ENCODE measurements at regions not wholly inside any gene's neighbourhood (a gene's known extent, or its start where the extent isn't known, plus 50 kb on each side); places are given as distances from the start of the nearest gene placed in this dataset.

- TF ChIP-seq EZH2 (IDR thresholded peaks at IDR 0.05; ENCODE audit: insufficient read depth, low read length) (no peak), CTCF (IDR thresholded peaks at IDR 0.05; ENCODE audit: insufficient read depth, low read depth, low read length) (no peak)
- Mint-ChIP-seq H3K9me3 (ENCODE audit: unreplicated experiment) (no peaks in the 10 kb centered on the region), H3K4me1 (ENCODE audit: low read depth, unreplicated experiment) (no peaks in the 10 kb centered on the region), H3K36me3 (ENCODE audit: low read depth, unreplicated experiment) (peaks cover 2% of the 10 kb centered on the region), H3K4me3 (ENCODE audit: unreplicated experiment) (no peak overlapping the region), H3K27ac (ENCODE audit: unreplicated experiment) (no peak overlapping the region), H3K27me3 (ENCODE audit: low read depth, unreplicated experiment) (peaks cover 10% of the 10 kb centered on the region)
- no peak overlapping the region for H3K27ac ChIP-seq (ENCODE audit: low read depth, low read length)
- H3K4me1 ChIP-seq (ENCODE audit: insufficient read depth, low read length), result no peaks in the 10 kb centered on the region
- no peak for DNase-seq (ENCODE audit: low read depth)
- H3K9me3 ChIP-seq (ENCODE audit: insufficient read depth, low read depth, low read length), result no peaks in the 10 kb centered on the region
- no peak overlapping the region for H3K4me3 ChIP-seq (ENCODE audit: insufficient read depth, low read depth, low read length)
- no peak overlapping the region for H3K4me2 ChIP-seq (ENCODE audit: low read length)
- no peaks in the 10 kb centered on the region for H3K36me3 ChIP-seq (ENCODE audit: insufficient read depth, low read length)
- no peak overlapping the region for H3K9ac ChIP-seq (ENCODE audit: low read length)
- no peaks in the 10 kb centered on the region for H3K79me2 ChIP-seq (ENCODE audit: insufficient read depth, low read length)
- H4K20me1 ChIP-seq (ENCODE audit: insufficient read depth, low read length), result no peaks in the 10 kb centered on the region
- no peak overlapping the region for H2AFZ ChIP-seq (ENCODE audit: low read depth, low read length)
- H3K27me3 ChIP-seq (ENCODE audit: insufficient read depth, low read length), result peaks cover 2% of the 10 kb centered on the region
- FAIRE-seq, result no peak
Observed at GRCh38 chr21:32907521-32907920, 118.2 kb upstream of the OLIG2 start.

GRCh38 chr21:32908534-32908933 is 117.2 kb upstream of the OLIG2 start:
- no peaks in the 10 kb centered on the region for H3K4me1 Mint-ChIP-seq (ENCODE audit: low read depth, unreplicated experiment)
- Histone ChIP-seq H3K9ac (ENCODE audit: low read length) (no peak overlapping the region), H3K27ac (ENCODE audit: low read depth, low read length) (no peak overlapping the region), H3K4me1 (ENCODE audit: insufficient read depth, low read length) (no peaks in the 10 kb centered on the region), H3K79me2 (ENCODE audit: insufficient read depth, low read length) (no peaks in the 10 kb centered on the region), H2AFZ (ENCODE audit: low read depth, low read length) (no peak overlapping the region), H3K9me3 (ENCODE audit: insufficient read depth, low read depth, low read length) (no peaks in the 10 kb centered on the region), H3K4me2 (ENCODE audit: low read length) (no peak overlapping the region), H3K27me3 (ENCODE audit: insufficient read depth, low read length) (peaks cover 2% of the 10 kb centered on the region), H4K20me1 (ENCODE audit: insufficient read depth, low read length) (no peaks in the 10 kb centered on the region), H3K4me3 (ENCODE audit: insufficient read depth, low read depth, low read length) (no peak overlapping the region), H3K36me3 (ENCODE audit: insufficient read depth, low read length) (no peaks in the 10 kb centered on the region)
- H3K27me3 Mint-ChIP-seq (ENCODE audit: low read depth, unreplicated experiment), result peaks cover 10% of the 10 kb centered on the region
- H3K27ac Mint-ChIP-seq (ENCODE audit: unreplicated experiment), result no peak overlapping the region
- H3K9me3 Mint-ChIP-seq (ENCODE audit: unreplicated experiment), result no peaks in the 10 kb centered on the region
- peaks cover 2% of the 10 kb centered on the region for H3K36me3 Mint-ChIP-seq (ENCODE audit: low read depth, unreplicated experiment)
- FAIRE-seq (no peak), DNase-seq (ENCODE audit: low read depth) (no peak)
- no peak for TF ChIP-seq EZH2 (IDR thresholded peaks at IDR 0.05; ENCODE audit: insufficient read depth, low read length)
- TF ChIP-seq CTCF (IDR thresholded peaks at IDR 0.05; ENCODE audit: insufficient read depth, low read depth, low read length), result no peak
- H3K4me3 Mint-ChIP-seq (ENCODE audit: unreplicated experiment), result no peak overlapping the region

GRCh38 chr21:32909393-32909792 is 116.3 kb upstream of the OLIG2 start:
- DNase-seq (ENCODE audit: low read depth), result no peak
- Mint-ChIP-seq H3K27me3 (ENCODE audit: low read depth, unreplicated experiment) (peaks cover 6% of the 10 kb centered on the region), H3K9me3 (ENCODE audit: unreplicated experiment) (no peaks in the 10 kb centered on the region)

More at GRCh38 chr21:32909393-32909792, 116.3 kb upstream of the OLIG2 start:
- Histone ChIP-seq H3K27ac (ENCODE audit: low read depth, low read length) (no peak overlapping the region), H3K4me3 (ENCODE audit: insufficient read depth, low read depth, low read length) (no peak overlapping the region), H2AFZ (ENCODE audit: low read depth, low read length) (no peak overlapping the region), H3K27me3 (ENCODE audit: insufficient read depth, low read length) (peaks cover 2% of the 10 kb centered on the region), H3K4me1 (ENCODE audit: insufficient read depth, low read length) (no peaks in the 10 kb centered on the region), H3K4me2 (ENCODE audit: low read length) (no peak overlapping the region), H3K36me3 (ENCODE audit: insufficient read depth, low read length) (no peaks in the 10 kb centered on the region), H3K9me3 (ENCODE audit: insufficient read depth, low read depth, low read length) (no peaks in the 10 kb centered on the region), H4K20me1 (ENCODE audit: insufficient read depth, low read length) (no peaks in the 10 kb centered on the region), H3K9ac (ENCODE audit: low read length) (no peak overlapping the region), H3K79me2 (ENCODE audit: insufficient read depth, low read length) (no peaks in the 10 kb centered on the region)
- Mint-ChIP-seq H3K4me3 (ENCODE audit: unreplicated experiment) (no peak overlapping the region), H3K4me1 (ENCODE audit: low read depth, unreplicated experiment) (no peaks in the 10 kb centered on the region), H3K36me3 (ENCODE audit: low read depth, unreplicated experiment) (peaks cover 2% of the 10 kb centered on the region), H3K27ac (ENCODE audit: unreplicated experiment) (no peak overlapping the region)
- TF ChIP-seq EZH2 (IDR thresholded peaks at IDR 0.05; ENCODE audit: insufficient read depth, low read length), result no peak
- no peak for TF ChIP-seq CTCF (IDR thresholded peaks at IDR 0.05; ENCODE audit: insufficient read depth, low read depth, low read length)
- no peak for FAIRE-seq
